NAMALWA (cell line): ENCODE measurements at regions not wholly inside any gene's neighbourhood (a gene's known extent, or its start where the extent isn't known, plus 50 kb on each side); places are given as distances from the start of the nearest gene placed in this dataset.
"Not testable (repeated sequence)": the region's sequence is repeated elsewhere in the genome, so short reads cannot be mapped to it uniquely, and the experiment has no call there.

Experiments used
- DNase-seq: peaks from one replicate; pipeline ENCODE4 v3.0.0-alpha.2; 2015; ENCODE audit warnings: low spot score

DNA sequence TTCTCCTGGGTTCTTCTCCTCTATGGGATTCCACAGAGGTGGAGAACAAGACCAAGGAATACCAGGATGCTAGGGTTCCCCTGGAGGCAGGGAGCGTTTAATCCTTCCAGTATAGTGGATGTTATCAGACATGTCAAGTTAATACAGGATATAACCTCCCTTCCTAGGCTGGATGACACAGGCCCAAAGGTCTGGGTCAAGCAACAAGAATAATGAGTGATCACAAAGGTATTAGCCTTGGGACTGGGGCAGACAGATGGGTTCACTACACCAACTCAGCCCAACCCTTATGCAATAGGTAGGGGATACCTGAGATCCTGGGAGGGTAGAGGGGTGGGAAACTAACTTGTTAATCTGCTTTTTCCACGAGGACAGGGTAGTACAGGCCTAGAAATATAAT is 690.3 kb downstream of the HTR1B start:
- no peak for DNase-seq

DNA sequence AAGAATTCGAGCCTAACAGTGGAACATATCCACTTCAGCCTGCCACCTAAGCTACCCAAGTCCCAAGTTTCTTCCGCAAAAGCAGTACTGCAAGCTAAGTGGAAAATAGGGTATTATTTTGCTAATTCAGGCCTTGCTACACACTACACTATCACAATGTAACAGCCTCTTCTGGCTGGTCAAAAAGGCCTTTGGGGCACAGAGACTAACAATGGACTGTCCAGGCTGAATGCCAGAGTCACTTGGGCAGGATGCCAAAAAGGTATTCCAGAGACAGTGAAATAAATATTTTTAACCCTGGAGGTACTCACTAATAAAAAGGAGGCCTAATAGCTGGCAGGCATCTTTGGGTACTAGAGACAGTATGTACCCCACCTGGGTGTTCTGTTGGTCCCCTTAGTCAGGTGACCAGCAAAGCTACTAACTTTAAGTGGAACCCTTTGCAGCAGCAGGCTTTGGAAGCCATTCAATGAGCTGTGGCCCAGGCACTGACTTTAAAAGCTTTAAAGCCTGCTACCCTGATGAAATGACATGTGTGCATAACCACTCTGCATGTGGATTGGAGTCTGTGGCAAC is 692.1 kb downstream of the HTR1B start:
- DNase-seq = no peak

DNA sequence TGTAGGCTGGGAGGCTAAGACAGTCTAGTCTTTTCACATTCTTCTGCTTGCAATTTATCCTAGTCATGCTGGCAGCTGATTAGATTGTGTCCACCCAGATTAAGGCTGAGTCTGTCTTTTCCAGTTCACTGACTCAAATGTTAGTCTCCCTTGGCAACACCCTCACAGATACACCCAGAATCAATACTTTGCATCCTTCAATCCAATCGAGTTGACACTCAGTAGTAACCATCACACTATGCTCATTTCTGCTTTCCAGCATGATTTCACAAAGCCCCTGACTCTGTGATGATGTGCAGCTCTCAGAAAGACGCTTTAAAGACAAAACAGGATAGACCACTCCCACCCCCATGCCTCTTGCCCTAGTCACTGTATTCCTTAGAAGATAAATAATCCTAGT is 693.0 kb downstream of the HTR1B start:
- DNase-seq = no peak

DNA sequence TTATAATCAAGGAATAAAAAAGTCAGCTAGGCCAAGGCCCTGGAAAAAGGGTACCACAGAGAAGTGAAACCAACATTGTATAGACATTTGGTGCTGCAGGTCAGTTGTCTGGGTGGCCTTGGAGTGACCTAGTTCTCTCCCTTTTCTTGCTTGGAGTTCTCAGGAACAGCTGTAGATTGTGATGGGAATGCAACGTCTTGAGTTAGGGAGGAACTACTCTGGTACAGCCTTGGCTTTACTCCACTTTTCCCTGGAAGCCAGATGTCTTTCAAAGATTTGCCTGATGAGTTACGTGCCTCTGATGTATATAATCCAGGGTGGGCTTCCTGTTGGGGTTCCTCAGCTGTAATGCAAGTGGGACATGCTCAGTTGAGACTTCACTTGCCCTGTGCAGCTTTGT is 694.7 kb downstream of the HTR1B start:
- no peak for DNase-seq

DNA sequence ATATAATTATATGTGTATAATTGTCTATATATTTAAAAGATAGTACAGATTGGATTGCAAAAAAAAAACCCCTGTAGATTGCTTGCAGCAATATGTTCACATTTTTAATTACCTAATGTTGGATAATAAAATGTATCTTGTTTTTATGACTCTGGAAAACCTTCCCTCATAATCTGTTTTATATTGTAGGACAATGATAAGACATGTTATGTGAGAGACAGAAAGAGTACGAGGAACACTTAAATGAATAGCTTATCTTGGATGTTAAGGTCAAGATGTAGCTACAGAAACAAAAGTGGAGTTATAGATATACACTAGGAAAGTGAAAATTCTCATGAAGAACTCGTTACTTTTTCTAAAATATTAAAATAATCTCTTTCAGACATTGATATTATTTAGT is 691.6 kb upstream of the IMPG1 start:
- no peak for DNase-seq

DNA sequence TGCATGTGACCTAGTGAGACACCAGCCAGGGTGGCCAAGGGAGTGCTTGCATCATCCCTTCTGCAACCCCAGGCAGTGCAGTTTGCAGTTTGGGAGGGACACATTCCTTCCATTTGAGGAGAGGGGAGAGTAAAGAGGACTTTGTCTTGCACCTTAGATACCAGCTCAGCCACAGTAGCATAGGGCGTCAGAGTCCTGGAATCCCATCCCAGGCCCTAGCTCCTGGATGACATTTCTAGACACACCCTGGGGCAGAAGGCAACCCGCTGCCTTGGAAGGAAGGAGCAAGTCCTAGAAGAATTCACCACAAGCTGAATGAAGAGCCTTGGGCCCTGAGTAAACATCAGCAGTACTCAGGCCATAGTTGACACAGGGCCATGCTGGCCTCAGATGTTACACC is 680.4 kb upstream of the IMPG1 start:
- no peak for DNase-seq

DNA sequence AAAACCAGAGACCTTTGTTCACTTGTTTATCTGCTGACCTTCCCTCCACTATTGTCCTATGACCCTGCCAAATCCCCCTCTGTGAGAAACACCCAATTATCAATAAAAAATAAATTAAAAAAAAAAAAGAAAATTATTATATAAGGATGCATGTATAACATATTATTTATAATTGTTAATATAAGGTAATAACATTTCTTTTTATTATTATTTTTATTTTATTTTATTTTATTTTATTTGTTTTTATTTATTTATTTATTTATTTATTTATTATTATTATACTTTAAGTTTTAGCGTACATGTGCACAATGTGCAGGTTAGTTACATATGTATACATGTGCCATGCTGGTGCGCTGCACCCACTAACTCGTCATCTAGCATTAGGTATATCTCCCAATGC is 672.9 kb upstream of the IMPG1 start:
- not testable (repeated sequence) for DNase-seq

DNA sequence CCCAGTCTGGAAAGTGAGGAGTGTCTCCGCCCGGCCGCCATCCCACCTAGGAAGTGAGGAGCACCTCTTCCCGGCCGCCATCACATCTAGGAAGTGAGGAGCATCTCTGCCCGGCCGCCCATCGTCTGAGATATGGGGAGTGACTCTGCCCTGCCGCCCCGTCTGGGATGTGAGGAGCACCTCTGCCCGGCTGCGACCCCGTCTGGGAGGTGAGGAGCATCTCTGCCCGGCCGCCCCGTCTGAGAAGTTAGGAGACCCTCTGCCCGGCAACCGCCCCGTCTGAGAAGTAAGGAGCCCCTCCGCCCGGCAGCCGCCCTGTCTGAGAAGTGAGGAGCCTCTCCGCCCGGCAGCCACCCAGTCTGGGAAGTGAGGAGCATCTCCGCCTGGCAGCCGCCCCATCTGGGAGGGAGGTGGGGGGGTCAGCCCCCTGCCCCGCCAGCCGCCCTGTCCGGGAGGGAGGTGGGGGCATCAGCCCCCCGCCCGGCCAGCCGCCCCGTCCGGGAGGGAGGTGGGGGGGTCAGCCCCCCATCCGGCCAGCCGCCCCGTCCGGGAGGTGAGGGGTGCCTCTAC is 671.8 kb upstream of the IMPG1 start:
- DNase-seq = not testable (repeated sequence)

DNA sequence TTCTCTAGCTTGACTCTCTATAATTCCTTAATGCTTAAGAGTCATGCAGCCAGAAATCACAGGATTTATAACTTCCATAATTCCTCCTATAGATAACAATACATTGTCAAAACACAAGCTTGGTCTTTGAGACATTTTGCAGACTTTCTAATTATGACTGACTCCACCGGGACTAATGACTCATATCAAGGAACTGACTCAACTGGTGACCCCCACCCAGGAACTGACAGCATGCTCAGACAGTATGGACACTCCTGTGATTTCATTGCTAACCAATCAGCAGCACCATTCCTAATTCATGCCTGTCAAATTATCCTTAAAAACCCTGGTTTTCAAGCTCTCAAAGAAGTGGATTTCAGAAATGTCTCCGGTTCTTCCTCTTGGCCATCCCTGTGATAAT is 670.5 kb upstream of the IMPG1 start:
- no peak for DNase-seq

DNA sequence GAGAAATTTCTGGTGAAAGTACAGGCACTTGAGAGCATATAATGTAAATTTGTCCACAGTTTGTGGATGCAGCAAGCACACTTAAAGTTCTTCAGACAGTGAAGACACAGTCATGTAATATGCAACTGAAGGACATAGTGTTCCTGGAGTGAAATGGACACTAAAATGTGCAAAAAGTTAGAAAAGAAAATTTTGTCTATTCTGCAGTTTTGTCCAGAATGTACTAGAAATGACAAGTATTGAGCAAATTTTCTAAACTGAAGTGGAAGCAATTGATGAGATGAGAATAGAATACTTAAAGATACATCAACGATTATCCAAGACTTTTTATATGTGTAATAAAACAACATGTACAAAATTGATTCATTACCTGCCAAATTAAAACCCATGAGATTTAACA is 647.0 kb upstream of the IMPG1 start:
- no peak for DNase-seq

DNA sequence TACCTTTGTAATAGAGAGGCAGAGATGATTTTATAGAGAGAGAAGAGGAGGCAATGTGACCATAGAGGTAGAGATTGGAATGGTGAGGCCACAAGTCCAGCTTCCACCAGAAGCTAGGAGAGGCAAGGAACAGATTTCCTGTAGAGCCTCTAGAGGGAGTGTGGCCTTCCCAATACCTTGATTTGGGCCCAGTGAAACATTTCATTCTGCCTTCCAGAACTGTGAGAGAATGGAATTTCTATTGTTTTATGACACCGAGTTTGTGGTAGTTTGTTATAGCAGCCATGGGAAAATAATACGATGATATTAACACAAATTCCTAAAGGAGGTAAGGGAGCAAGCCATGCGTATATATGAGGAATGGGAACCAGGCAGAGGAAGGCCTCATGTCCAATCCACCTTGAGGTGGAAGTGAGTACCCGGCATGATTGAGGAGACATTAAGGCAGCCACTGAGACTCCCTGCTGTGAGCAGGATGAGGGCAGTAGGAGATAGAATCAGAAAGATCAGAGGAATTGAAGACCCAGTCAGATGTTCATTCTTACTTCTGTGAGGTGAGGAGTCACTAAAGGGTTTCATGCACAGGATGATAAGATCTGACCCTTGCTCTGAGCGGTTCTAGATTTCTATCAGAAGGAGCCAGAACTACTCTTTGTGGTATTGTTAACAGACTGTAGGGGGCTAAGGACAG is 636.3 kb upstream of the IMPG1 start:
- DNase-seq = no peak

DNA sequence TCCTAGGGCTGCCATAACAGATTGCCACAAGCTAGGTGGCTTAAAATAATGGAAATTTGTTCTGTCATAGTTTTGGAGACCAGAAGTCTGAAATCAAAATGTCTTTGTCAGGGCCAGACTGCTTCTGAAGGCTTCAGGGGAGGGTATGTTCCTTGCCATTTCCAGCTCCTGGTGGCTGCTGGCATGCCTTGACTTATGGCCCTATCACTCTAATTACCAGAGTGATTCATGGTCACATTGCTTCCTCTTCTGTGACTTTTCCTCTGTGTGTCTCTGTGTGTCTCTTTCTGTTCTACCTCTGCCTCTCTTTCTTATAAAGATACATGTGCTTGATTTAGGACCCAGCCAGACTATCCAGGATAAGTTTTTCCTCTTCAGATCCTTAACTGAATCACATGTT is 635.2 kb upstream of the IMPG1 start:
- no peak for DNase-seq

DNA sequence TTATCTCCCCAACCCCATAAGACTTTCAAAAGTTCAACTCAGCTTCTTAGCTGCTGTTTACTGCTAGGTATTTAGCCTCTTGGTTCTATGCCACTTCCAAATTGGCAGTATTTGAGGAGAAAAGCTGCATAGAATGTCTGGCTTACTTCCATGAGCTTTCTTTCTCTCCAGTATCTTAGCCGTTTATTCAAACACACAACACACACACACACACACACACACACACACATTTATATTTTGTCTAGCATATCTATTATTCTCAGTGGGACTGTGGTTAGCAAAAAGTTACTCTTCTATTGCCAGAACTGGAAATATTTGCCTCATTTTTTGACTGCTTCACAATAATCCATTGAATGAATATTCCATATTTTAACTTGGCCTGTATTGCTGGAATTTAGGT is 634.2 kb upstream of the IMPG1 start:
- no peak for DNase-seq

DNA sequence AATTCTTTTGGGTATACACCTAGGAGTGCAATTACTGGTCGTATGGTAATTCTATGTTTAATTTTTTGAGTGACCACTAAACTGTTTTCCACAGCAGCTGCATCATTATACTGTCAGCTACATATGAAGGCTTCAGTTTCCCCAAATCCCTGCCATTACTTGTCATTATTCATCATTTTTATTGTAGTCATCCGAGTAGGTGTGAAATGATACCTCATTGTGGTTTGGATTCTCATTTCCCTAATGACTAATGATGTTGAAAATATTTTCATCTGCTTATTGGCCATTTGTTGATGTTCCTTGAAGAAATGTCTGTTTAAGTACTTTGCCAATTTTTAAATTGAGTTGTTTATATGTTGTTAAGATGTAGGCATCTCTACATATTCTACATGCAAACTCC is 633.6 kb upstream of the IMPG1 start:
- DNase-seq = no peak

DNA sequence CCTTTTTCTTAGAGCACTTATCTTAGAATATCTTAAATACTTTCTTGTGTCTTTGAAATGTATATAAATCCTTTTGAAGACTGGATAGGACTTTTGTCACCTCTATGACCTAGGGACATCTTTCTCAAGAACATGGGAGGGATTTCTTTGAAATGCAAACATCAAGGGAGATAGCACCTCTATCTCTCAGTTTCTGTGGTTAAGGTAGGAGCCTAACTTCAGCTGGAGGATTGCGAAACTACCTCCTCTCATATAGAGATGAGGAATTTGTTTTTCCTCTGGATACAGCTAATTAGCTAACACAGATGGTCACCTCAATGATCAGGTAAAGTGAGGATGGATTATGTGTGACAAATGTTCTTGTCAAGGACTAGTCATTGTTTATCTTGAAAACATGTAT is 631.3 kb upstream of the IMPG1 start:
- DNase-seq = no peak

DNA sequence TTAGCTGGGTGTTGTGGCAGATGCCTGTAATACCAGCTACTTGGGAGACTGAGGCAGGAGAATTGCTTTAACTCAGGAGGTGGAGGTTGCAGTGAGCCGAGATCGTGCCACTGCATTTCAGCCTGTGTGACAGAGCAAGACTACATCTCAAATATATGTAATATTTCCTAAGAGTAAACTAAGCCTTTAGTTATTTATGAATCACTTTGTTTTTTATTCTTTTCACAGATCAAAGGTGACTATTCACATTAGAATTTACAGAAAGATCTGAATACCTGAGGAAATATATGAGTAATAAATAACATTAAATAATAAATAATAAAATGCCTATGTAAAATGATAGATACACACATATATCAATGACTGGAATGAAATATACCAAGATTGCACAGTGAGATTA is 630.8 kb upstream of the IMPG1 start:
- no peak for DNase-seq

DNA sequence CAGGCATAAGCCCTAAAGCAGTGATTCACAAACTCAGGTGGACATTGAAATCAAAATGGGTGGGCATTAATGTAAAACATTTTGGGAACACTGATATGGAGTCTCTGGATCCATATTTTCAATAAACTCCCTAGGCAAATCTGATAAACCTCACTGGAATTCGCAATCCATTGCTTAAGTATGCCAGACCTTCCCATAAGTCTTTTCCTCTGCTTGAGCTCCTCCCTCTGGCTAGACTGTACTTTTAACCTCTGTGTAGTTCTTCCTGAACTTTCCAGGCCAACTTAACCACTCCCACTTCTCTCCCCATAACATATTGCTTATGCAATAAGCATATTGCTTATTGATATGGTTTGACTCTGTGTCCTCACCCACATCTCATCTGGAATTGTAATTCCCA is 629.7 kb upstream of the IMPG1 start:
- no peak for DNase-seq

DNA sequence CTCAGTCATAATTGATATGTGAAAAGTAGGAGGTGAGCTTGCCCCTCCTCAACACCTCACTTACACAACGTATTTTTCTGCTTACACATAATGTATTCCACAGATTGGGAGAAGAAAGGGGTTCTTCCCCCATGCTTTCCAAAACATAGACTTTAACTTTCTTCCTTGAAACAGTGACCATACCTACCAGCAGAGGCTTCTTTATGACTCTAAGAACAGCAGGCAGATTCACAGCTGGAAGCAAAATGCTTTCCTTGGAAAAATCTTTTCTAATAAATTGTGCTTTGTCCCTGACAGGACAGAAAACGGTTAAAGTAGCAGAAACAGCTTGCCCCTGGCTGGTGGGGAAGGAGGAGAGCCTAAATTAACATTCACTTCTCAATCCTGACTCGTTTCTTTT is 629.1 kb upstream of the IMPG1 start:
- DNase-seq = no peak

DNA sequence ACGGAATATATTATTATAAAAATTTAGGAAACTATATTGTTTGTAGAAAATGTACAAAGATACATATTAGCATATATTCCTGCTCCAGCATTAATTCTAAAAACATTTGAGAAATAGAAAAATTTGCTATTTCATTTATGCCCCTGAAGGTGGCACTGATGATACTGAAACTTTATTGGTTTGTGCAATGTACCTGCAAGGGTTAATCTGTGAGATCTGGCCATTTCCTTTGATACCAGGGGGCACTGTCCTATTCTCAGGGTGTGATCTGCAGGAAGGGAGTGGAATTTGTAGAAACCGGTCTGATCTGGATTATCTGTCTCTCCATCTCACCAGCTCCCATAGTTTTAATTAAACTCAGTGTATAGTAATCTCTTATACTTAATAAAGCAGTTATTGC is 625.1 kb upstream of the IMPG1 start:
- DNase-seq = peak; percentile 20

DNA sequence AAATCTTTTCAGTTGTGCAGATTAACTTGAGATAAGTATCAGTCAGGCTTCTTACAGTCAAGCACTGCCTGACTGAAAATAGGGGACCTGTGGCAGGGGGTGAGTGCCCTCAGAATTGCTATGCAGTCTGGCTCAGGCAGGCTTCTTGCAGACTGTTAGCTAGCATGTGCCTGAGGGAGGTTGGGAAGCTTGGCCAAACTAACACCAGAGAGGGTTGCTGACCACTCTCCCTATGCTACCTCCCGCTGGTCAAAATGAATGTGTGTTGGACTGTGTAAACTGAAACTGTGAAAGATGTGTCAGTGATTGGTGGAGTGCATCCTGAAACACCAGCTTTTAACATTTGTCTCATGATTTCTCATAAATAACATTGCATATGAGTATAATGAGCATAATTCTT is 622.3 kb upstream of the IMPG1 start:
- no peak for DNase-seq

DNA sequence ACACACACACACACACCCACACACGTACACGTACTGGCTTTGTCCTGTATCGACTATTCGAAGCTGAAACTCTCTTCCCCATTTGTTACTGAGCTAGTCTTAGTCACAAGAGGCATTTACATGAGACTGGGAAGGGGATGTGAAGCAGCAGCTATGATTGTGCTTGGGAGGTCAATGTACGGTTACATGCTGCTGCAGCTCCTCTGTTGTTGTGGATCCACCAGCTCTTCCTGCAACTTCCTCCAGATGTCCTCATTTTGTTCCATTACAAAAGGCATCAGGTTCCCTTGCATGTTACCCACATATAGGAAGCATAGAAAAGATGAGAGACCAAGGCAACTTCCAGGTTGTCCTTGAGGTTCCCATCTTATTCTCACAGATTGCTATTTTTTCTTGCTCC is 612.4 kb upstream of the IMPG1 start:
- DNase-seq = no peak

DNA sequence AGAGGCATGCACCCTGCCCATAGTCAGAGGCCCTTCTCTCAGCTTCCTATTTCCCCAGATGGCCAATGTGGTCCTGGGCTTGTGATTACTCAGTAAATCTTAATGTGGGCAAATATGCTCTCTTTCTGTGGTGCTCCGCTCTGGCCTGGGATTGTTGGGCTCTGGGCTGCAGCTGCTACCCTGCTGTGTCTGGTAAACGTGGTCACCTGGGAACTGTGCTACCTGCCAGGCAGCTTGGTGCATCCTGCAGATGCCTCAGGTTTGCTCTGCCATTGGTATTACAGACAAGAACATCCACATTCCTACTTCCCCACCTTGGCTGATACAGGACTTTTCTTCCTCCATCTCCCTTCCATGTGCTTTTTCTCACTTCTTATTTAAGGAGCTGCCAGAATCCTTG is 611.5 kb upstream of the IMPG1 start:
- DNase-seq = no peak

DNA sequence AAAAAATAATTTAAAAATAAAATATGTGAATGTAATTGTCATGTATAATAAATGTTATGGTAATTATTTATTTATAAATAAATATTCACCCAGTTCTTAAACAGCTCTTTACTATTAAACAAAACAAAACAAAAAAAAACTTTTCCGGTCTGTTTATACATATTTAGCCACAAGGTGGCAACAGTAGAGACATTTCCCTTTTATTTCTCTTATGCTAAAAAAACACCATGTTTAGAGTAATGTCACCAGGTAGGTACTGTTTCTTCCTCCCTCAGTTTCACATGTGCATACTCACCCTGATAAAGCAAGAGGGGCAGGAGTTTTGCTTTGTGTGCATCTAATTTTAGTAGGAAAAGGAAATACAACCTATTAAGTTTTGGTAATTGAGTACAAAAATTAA is 610.4 kb upstream of the IMPG1 start:
- DNase-seq = peak; percentile 38

DNA sequence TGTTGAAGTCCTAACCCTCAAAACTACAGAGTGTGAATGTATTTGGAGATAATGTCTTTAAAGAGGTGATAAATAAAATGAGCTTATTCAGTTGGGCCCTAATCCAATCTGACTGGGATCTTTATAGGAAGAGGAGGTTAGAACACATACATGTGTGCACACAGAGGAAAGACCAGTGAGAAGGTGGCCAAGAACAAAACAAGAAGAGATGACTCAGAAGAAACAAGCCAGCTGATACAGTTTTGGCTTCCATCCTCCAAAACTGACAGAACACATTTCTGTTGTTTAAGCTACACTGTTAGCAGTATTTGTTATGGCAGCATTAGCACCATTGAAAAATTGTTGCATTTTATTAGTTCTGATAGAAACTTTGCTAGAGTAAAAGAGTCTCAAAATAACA is 609.3 kb upstream of the IMPG1 start:
- DNase-seq = no peak
